ENCODE measurements at regions not wholly inside any gene's neighbourhood (a gene's known extent, or its start where the extent isn't known, plus 50 kb on each side); places are given as distances from the start of the nearest gene placed in this dataset.

GRCh38 chr3:28615971-28616370 lies 267.3 kb upstream of the AZI2 start:
- H3K9me2 ChIP-seq (replicated peaks; ENCODE audit: insufficient read depth, low read length) = no peaks in the 10 kb centered on the region
- H3K4me3 ChIP-seq (ENCODE audit: insufficient read depth, low read length, poor library complexity, severe bottlenecking) = no peak overlapping the region
- TF ChIP-seq, protein P1, sequence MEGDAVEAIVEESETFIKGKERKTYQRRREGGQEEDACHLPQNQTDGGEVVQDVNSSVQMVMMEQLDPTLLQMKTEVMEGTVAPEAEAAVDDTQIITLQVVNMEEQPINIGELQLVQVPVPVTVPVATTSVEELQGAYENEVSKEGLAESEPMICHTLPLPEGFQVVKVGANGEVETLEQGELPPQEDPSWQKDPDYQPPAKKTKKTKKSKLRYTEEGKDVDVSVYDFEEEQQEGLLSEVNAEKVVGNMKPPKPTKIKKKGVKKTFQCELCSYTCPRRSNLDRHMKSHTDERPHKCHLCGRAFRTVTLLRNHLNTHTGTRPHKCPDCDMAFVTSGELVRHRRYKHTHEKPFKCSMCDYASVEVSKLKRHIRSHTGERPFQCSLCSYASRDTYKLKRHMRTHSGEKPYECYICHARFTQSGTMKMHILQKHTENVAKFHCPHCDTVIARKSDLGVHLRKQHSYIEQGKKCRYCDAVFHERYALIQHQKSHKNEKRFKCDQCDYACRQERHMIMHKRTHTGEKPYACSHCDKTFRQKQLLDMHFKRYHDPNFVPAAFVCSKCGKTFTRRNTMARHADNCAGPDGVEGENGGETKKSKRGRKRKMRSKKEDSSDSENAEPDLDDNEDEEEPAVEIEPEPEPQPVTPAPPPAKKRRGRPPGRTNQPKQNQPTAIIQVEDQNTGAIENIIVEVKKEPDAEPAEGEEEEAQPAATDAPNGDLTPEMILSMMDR (IDR thresholded peaks at IDR 0.05; ENCODE audit: insufficient read depth, low read length, poor library complexity, severe bottlenecking) = no peak
- no peak for TF ChIP-seq EZH2phosphoT487 (conservative IDR thresholded peaks at IDR 0.05; ENCODE audit: low read length)
- no peaks in the 10 kb centered on the region for H3K79me2 ChIP-seq (ENCODE audit: insufficient read depth, low read length)
- no peak overlapping the region for H3K4me2 ChIP-seq (ENCODE audit: low read depth, low read length, poor library complexity, severe bottlenecking)
- H3K27ac ChIP-seq (ENCODE audit: low read depth, low read length) = no peak overlapping the region
- H3K9me3 ChIP-seq (ENCODE audit: insufficient read depth, low read length) = no peaks in the 10 kb centered on the region
- H2AFZ ChIP-seq (ENCODE audit: low read depth, low read length, severe bottlenecking) = no peak overlapping the region
- no peaks in the 10 kb centered on the region for H4K20me1 ChIP-seq (ENCODE audit: low read depth, low read length)
- H3F3A ChIP-seq (ENCODE audit: insufficient read depth) = no peaks in the 10 kb centered on the region
- no peaks in the 10 kb centered on the region for H3K27me3 ChIP-seq (ENCODE audit: low read length)
- H3K36me3 ChIP-seq (ENCODE audit: low read length) = no peaks in the 10 kb centered on the region
- H3K9ac ChIP-seq (ENCODE audit: low read length) = no peak overlapping the region

- no peaks in the 10 kb centered on the region for H3K36me3 ChIP-seq (ENCODE audit: low read length)
- H4K20me1 ChIP-seq (ENCODE audit: low read depth, low read length) = no peaks in the 10 kb centered on the region
- no peak overlapping the region for H3K27ac ChIP-seq (ENCODE audit: low read depth, low read length)
- no peak overlapping the region for H2AFZ ChIP-seq (ENCODE audit: low read depth, low read length, severe bottlenecking)
- TF ChIP-seq, protein P1 (IDR thresholded peaks at IDR 0.05; ENCODE audit: insufficient read depth, low read length, poor library complexity, severe bottlenecking) = no peak
- no peak for TF ChIP-seq EZH2phosphoT487 (conservative IDR thresholded peaks at IDR 0.05; ENCODE audit: low read length)
- H3K4me3 ChIP-seq (ENCODE audit: insufficient read depth, low read length, poor library complexity, severe bottlenecking) = no peak overlapping the region
- no peaks in the 10 kb centered on the region for H3K9me3 ChIP-seq (ENCODE audit: insufficient read depth, low read length)
- no peak overlapping the region for H3K9ac ChIP-seq (ENCODE audit: low read length)
- no peaks in the 10 kb centered on the region for H3K79me2 ChIP-seq (ENCODE audit: insufficient read depth, low read length)
- H3F3A ChIP-seq (ENCODE audit: insufficient read depth) = no peaks in the 10 kb centered on the region
- H3K27me3 ChIP-seq (ENCODE audit: low read length) = no peaks in the 10 kb centered on the region
- H3K9me2 ChIP-seq (replicated peaks; ENCODE audit: insufficient read depth, low read length) = no peaks in the 10 kb centered on the region
- no peak overlapping the region for H3K4me2 ChIP-seq (ENCODE audit: low read depth, low read length, poor library complexity, severe bottlenecking)
Measured at GRCh38 chr3:28617821-28618220, 269.2 kb upstream of the AZI2 start.

DNA sequence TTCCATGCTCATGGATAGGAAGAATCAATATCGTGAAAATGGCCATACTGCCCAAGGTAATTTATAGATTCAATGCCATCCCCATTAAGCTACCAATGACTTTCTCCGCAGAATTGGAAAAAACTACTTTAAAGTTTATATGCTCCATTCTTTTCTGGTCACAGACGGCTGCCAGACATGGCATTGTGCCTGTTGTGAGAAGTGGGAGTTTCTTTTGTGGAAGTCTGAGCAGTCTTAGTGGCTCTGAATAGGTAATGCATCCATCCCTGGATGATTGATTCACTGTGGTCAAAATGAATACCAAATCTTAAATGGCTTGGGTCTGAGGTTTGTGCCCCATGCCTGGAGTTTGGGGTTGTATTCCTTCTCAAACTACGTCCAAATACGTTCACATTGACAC lies 274.5 kb upstream of the AZI2 start:
- no peak overlapping the region for H3K4me2 ChIP-seq (ENCODE audit: low read depth, low read length, poor library complexity, severe bottlenecking)

More for the DNA sequence above, 274.5 kb upstream of the AZI2 start:
- Histone ChIP-seq H3K9ac (ENCODE audit: low read length) (no peak overlapping the region), H4K20me1 (ENCODE audit: low read depth, low read length) (no peaks in the 10 kb centered on the region), H3K4me3 (ENCODE audit: insufficient read depth, low read length, poor library complexity, severe bottlenecking) (no peak overlapping the region), H2AFZ (ENCODE audit: low read depth, low read length, severe bottlenecking) (no peak overlapping the region), H3K36me3 (ENCODE audit: low read length) (no peaks in the 10 kb centered on the region), H3K27me3 (ENCODE audit: low read length) (no peaks in the 10 kb centered on the region), H3F3A (ENCODE audit: insufficient read depth) (no peaks in the 10 kb centered on the region), H3K27ac (ENCODE audit: low read depth, low read length) (no peak overlapping the region), H3K9me2 (replicated peaks; ENCODE audit: insufficient read depth, low read length) (no peaks in the 10 kb centered on the region), H3K79me2 (ENCODE audit: insufficient read depth, low read length) (no peaks in the 10 kb centered on the region), H3K9me3 (ENCODE audit: insufficient read depth, low read length) (no peaks in the 10 kb centered on the region)
- TF ChIP-seq EZH2phosphoT487 (conservative IDR thresholded peaks at IDR 0.05; ENCODE audit: low read length) = no peak
- TF ChIP-seq, protein P1 (IDR thresholded peaks at IDR 0.05; ENCODE audit: insufficient read depth, low read length, poor library complexity, severe bottlenecking) = no peak
